IPS-11a (cell line): ENCODE measurements at regions not wholly inside any gene's neighbourhood (a gene's known extent, or its start where the extent isn't known, plus 50 kb on each side); places are given as distances from the start of the nearest gene placed in this dataset.

ENCODE experiments used
- H3K4me3 ChIP-seq: one replicate; pipeline ENCODE4 v1.5.1; 2013; ENCODE audit warnings: low read depth, low read length, control low read depth

- no peak overlapping the region for H3K4me3 ChIP-seq
Measured at GRCh38 chr2:7666596-7667259, 749.5 kb downstream of the RNF144A start.

GRCh38 chr2:7667260-7667757 lies 750.1 kb downstream of the RNF144A start:
- no peak overlapping the region for H3K4me3 ChIP-seq

GRCh38 chr2:7670905-7671641 lies 753.9 kb downstream of the RNF144A start:
- no peak overlapping the region for H3K4me3 ChIP-seq

- no peak overlapping the region for H3K4me3 ChIP-seq
Measured at GRCh38 chr2:7672027-7672684, 754.9 kb downstream of the RNF144A start.

GRCh38 chr2:7672685-7673071 lies 755.5 kb downstream of the RNF144A start:
- H3K4me3 ChIP-seq = no peak overlapping the region

GRCh38 chr2:7673101-7673500 lies 755.9 kb downstream of the RNF144A start:
- H3K4me3 ChIP-seq = no peak overlapping the region

- no peak overlapping the region for H3K4me3 ChIP-seq
Measured at GRCh38 chr2:7673853-7674252, 756.6 kb downstream of the RNF144A start.

- no peak overlapping the region for H3K4me3 ChIP-seq
Measured at GRCh38 chr2:7674606-7675005, 757.4 kb downstream of the RNF144A start.

- no peak overlapping the region for H3K4me3 ChIP-seq
Measured at GRCh38 chr2:7676714-7677113, 759.5 kb downstream of the RNF144A start.

- no peak overlapping the region for H3K4me3 ChIP-seq
Measured at GRCh38 chr2:7681881-7682461, 764.8 kb downstream of the RNF144A start.

- no peak overlapping the region for H3K4me3 ChIP-seq
Measured at GRCh38 chr2:7683196-7683595, 766.0 kb downstream of the RNF144A start.

- H3K4me3 ChIP-seq = no peak overlapping the region
Measured at GRCh38 chr2:7683708-7684107, 766.5 kb downstream of the RNF144A start.

- H3K4me3 ChIP-seq = no peak overlapping the region
Measured at GRCh38 chr2:7685342-7686015, 768.3 kb downstream of the RNF144A start.

- H3K4me3 ChIP-seq = no peak overlapping the region
Measured at GRCh38 chr2:7686016-7686385, 768.8 kb downstream of the RNF144A start.

- no peak overlapping the region for H3K4me3 ChIP-seq
Measured at GRCh38 chr2:7691961-7692656, 774.9 kb downstream of the RNF144A start.

- H3K4me3 ChIP-seq = no peak overlapping the region
Measured at GRCh38 chr2:7692657-7693161, 775.5 kb downstream of the RNF144A start.

- no peak overlapping the region for H3K4me3 ChIP-seq
Measured at GRCh38 chr2:7693246-7694075, 776.2 kb downstream of the RNF144A start.

GRCh38 chr2:7694076-7694985 lies 777.1 kb downstream of the RNF144A start:
- H3K4me3 ChIP-seq = no peak overlapping the region
